Omental fat pad (tissue), 3 donors: ENCODE measurements at regions not wholly inside any gene's neighbourhood (a gene's known extent, or its start where the extent isn't known, plus 50 kb on each side); places are given as distances from the start of the nearest gene placed in this dataset. TPM values are rescaled to one million over a fixed set of nuclear protein-coding genes. Genes with fewer than 3 reads are reported as not detected.

Source experiments
- ATAC-seq: fragments of 150-250 bp; one replicate; pipeline ENCODE4 v1.9.1; 2016; ENCODE audit warnings: mild to moderate bottlenecking, moderate library complexity; ENCODE audit not compliant: low FRiP score
- DNase-seq: peaks from one replicate; pipeline ENCODE4 v3.0.0-alpha.2; 2019; ENCODE audit warnings: low spot score
- CTCF ChIP-seq, 3 donors: fragments of 450-650 bp; IDR thresholded peaks; one replicate each; pipeline ENCODE4 v1.5.1; 2016 to 2017; ENCODE audit warnings: antibody characterized with exemption in 3 of 3, mild to moderate bottlenecking in 3 of 3, moderate library complexity in 2 of 3
- small RNA-seq: library from RNA; depleted of rRNA; stranded (forward); fragments of <200 nt; gene quantifications from one replicate; pipeline ENCODE3, GENCODE V24; 2016

DNA sequence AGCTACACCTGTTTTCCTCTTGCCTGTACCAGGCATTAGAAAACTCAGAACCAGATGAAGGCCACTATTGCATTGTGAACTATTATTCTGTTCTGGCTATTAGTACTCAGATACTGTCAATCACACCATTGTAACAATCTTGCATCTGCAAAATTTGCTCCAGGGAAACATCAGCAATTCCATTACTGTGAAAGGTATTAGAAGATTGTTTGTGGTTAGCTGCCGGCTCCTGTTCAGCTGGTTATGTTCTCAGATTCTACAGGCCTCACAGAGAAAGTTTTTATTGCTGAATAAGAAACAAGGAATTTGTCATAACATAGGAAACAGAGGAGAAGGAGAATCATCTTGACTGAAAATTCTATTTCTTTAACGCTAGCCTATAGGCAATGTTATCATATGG lies 179.9 kb downstream of the PLOD2 start:
- no peak for ATAC-seq
- TF ChIP-seq CTCF (IDR thresholded peaks at IDR 0.05) = no peak

DNA sequence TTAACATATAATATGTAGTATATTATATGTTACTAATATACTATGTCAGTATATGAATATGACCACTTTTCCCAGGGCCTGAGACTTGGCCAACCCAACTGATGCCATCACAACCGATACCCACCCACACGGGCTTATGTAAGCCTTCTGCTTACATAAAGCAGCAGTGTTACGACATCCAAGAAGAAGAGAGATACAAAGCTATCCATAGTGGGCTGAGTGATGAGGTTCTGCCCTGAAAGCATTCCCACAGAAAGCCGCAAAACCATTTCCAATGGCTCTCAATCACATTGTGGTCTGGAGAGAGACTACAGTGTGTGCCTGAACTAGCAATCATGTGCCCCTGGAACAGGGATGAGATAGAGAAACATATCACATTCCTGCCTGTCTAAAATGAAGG lies 177.9 kb downstream of the PLOD2 start:
- ATAC-seq = no peak
- no peak for DNase-seq
- no peak for TF ChIP-seq CTCF (IDR thresholded peaks at IDR 0.05)

More for the DNA sequence above, 179.9 kb downstream of the PLOD2 start:
- DNase-seq = no peak

Small RNA genes lying in the stretch of these regions (small RNA-seq; reads per million reads assigned to genes)
- not detected for gene RNA5SP144
